ENCODE measurements at regions not wholly inside any gene's neighbourhood (a gene's known extent, or its start where the extent isn't known, plus 50 kb on each side); places are given as distances from the start of the nearest gene placed in this dataset.

DNA sequence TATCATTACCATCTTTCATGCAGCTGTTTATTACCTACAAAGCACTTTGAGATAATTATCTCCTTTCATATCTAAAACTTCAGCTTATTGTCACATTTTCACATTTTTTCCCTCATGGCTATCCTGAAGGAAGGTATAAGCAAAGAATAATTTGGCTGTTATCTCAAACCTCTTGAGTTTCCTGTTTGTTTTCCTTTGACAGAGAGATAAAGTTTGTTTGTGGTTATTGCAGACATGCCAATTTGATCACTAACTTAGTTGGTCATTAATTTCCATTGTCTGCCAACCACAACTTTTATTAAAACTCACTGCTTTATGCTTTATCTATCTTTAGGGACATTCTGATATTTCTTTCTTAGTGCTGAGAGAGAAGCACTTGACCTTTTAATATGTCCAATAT lies 89.8 kb upstream of the SPANXB1 start:
- H3K4me1 ChIP-seq (replicated peaks; ENCODE audit: insufficient read depth): no peaks in the 10 kb centered on the region
- ChIA-PET CTCF (no interaction called here), POLR2A (ENCODE audit: unreplicated experiment) (no interaction called here)
- BruUV-seq (replicated peaks): no TSS peak
- no peaks in the 10 kb centered on the region for H4K20me1 ChIP-seq (ENCODE audit: insufficient read depth)
- no peaks in the 10 kb centered on the region for H3K27me3 ChIP-seq (ENCODE audit: insufficient read depth, low read depth)
- no peaks in the 10 kb centered on the region for H3F3A ChIP-seq (ENCODE audit: insufficient read depth, low read depth)
- H3K4me3 ChIP-seq: no peak overlapping the region
- no peak for TF ChIP-seq EZH2 (IDR thresholded peaks at IDR 0.05; ENCODE audit: low read depth)
- TF ChIP-seq, protein P1, sequence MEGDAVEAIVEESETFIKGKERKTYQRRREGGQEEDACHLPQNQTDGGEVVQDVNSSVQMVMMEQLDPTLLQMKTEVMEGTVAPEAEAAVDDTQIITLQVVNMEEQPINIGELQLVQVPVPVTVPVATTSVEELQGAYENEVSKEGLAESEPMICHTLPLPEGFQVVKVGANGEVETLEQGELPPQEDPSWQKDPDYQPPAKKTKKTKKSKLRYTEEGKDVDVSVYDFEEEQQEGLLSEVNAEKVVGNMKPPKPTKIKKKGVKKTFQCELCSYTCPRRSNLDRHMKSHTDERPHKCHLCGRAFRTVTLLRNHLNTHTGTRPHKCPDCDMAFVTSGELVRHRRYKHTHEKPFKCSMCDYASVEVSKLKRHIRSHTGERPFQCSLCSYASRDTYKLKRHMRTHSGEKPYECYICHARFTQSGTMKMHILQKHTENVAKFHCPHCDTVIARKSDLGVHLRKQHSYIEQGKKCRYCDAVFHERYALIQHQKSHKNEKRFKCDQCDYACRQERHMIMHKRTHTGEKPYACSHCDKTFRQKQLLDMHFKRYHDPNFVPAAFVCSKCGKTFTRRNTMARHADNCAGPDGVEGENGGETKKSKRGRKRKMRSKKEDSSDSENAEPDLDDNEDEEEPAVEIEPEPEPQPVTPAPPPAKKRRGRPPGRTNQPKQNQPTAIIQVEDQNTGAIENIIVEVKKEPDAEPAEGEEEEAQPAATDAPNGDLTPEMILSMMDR (conservative IDR thresholded peaks at IDR 0.05): no peak
- H3K9me3 ChIP-seq (ENCODE audit: insufficient read depth, low read depth): no peaks in the 10 kb centered on the region
- intact Hi-C loops (cut with micrococcal nuclease; ENCODE audit: unreplicated experiment): no loop called here
- no peak for DNase-seq
- H3K27ac ChIP-seq: no peak overlapping the region
- no peak overlapping the region for H3K4me2 ChIP-seq
- no peaks in the 10 kb centered on the region for H3K36me3 ChIP-seq (ENCODE audit: low read depth)
- no peaks in the 10 kb centered on the region for H3K9me2 ChIP-seq (ENCODE audit: insufficient read depth)
- H2AFZ ChIP-seq: no peak overlapping the region
- no peaks in the 10 kb centered on the region for H3K79me2 ChIP-seq (ENCODE audit: low read depth)

DNA sequence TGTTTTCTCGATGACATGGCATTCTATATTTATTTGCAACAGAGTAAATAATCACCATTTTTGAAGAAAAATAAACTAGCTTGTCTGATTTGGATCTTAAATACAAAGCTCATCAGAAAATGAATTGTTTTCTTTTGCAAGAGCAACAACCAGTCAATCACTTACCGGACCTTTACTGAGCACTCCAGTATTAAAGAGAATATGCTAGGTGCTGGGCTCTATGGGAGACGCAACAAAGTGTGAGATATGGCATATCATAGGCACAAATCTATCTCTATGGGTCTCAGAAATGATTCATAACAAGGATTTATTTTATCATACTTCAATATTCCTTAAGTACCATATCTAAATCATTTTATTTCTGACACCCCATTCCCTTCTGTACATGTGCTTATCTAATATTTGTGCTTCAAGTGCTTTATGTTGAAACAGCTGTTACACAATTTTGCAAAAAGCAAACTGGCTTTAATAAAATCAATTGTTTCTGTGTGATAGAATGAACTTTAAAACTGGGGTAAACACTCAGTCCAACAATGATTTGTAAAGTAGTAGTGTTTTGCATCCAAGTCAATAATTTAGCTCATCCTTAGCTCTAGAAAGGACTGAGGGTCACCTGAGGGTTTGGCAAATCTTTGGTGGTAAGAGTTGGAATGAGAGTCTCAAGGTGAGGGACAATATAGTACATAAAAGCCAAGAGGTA lies 88.4 kb upstream of the SPANXB1 start:
- ChIA-PET CTCF (no interaction called here), POLR2A (ENCODE audit: unreplicated experiment) (no interaction called here)
- no peaks in the 10 kb centered on the region; the same call in 1 of the 2 replicates for H3K9me3 ChIP-seq (ENCODE audit: insufficient read depth, low read depth)
- H3K4me2 ChIP-seq: no peak overlapping the region
- H3K27me3 ChIP-seq (ENCODE audit: insufficient read depth, low read depth): no peaks in the 10 kb centered on the region
- no peaks in the 10 kb centered on the region for H3K79me2 ChIP-seq (ENCODE audit: low read depth)
- DNase-seq: no peak
- H3K36me3 ChIP-seq (ENCODE audit: low read depth): no peaks in the 10 kb centered on the region
- intact Hi-C loops (cut with micrococcal nuclease; ENCODE audit: unreplicated experiment): no loop called here
- no peaks in the 10 kb centered on the region for H3K4me1 ChIP-seq (replicated peaks; ENCODE audit: insufficient read depth)
- no TSS peak for BruUV-seq (replicated peaks)
- H2AFZ ChIP-seq: no peak overlapping the region
- no peak overlapping the region for H3K27ac ChIP-seq
- H4K20me1 ChIP-seq (ENCODE audit: insufficient read depth): no peaks in the 10 kb centered on the region
- no peaks in the 10 kb centered on the region for H3F3A ChIP-seq (ENCODE audit: insufficient read depth, low read depth)
- no peaks in the 10 kb centered on the region for H3K9me2 ChIP-seq (ENCODE audit: insufficient read depth)
- H3K4me3 ChIP-seq: no peak overlapping the region
- TF ChIP-seq, protein P1 (conservative IDR thresholded peaks at IDR 0.05): no peak
- no peak for TF ChIP-seq EZH2 (IDR thresholded peaks at IDR 0.05; ENCODE audit: low read depth)

DNA sequence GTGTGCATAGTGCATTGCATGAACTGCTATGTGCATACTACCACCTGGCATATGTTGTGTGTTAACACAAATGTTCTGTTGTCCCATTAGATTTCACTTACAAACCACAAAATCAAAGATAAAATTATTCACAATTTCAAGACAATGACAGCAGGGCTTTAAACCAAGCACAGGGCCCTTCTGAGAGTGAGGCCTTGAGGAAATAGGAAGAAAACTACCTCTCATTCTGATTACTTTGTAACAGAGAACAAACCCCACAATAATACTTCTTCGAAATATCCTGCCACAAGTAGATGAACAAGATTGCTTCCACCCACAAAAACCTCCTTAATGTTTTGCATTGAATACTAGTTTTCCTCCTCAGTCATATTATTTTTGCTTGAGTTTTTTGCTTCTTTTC lies 85.5 kb upstream of the SPANXB1 start:
- Histone ChIP-seq H2AFZ (no peak overlapping the region), H3K9me3 (ENCODE audit: insufficient read depth, low read depth) (no peaks in the 10 kb centered on the region; the same call in 1 of the 2 replicates), H3K4me3 (no peak overlapping the region), H3K27ac (no peak overlapping the region), H3K27me3 (ENCODE audit: insufficient read depth, low read depth) (no peaks in the 10 kb centered on the region), H3K79me2 (ENCODE audit: low read depth) (no peaks in the 10 kb centered on the region), H3K9me2 (ENCODE audit: insufficient read depth) (no peaks in the 10 kb centered on the region), H4K20me1 (ENCODE audit: insufficient read depth) (no peaks in the 10 kb centered on the region), H3K36me3 (ENCODE audit: low read depth) (no peaks in the 10 kb centered on the region), H3K4me1 (replicated peaks; ENCODE audit: insufficient read depth) (no peaks in the 10 kb centered on the region), H3K4me2 (no peak overlapping the region), H3F3A (ENCODE audit: insufficient read depth, low read depth) (no peaks in the 10 kb centered on the region)
- no TSS peak for BruUV-seq (replicated peaks)
- POLR2A ChIA-PET (ENCODE audit: unreplicated experiment): no interaction called here
- CTCF ChIA-PET: no interaction called here
- no peak for DNase-seq
- TF ChIP-seq EZH2 (IDR thresholded peaks at IDR 0.05; ENCODE audit: low read depth): no peak
- TF ChIP-seq, protein P1 (conservative IDR thresholded peaks at IDR 0.05): no peak
- intact Hi-C loops (cut with micrococcal nuclease; ENCODE audit: unreplicated experiment): no loop called here

All from PC-9 (cell line).